Uterus (tissue), 2 donors: ENCODE measurements at regions not wholly inside any gene's neighbourhood (a gene's known extent, or its start where the extent isn't known, plus 50 kb on each side); places are given as distances from the start of the nearest gene placed in this dataset.

Experiments
- CTCF ChIP-seq, 4 experiments: fragments of 200-600 bp in 2 of 4; fragments of 450-650 bp in 2 of 4; sonication (generic) in 2 of 4; IDR thresholded peaks; one replicate each; pipeline ENCODE4 v1.5.1; 2016 to 2019; ENCODE audit warnings: antibody characterized with exemption in 4 of 4, mild to moderate bottlenecking in 2 of 4, moderate library complexity in 1 of 4
- POLR2A ChIP-seq, 2 donors: fragments of 450-650 bp; IDR thresholded peaks; one replicate each; pipeline ENCODE4 v1.6.1; 2016; ENCODE audit warnings: antibody characterized with exemption in 2 of 2, mild to moderate bottlenecking in 1 of 2, moderate library complexity in 1 of 2

GRCh38 chr10:43727935-43728334 lies 79.3 kb upstream of the ZNF32 start:
- TF ChIP-seq CTCF (IDR thresholded peaks at IDR 0.05) (no peak), POLR2A (IDR thresholded peaks at IDR 0.05) (no peak)
